ENCODE measurements at regions not wholly inside any gene's neighbourhood (a gene's known extent, or its start where the extent isn't known, plus 50 kb on each side); places are given as distances from the start of the nearest gene placed in this dataset.

- RAD21 ChIA-PET (ENCODE audit: low non-redundant PET in 1 of 2, low total read pairs in 2 of 2, uncharacterized antibody in 2 of 2, unreplicated experiment in 2 of 2): no interaction called here
These were observed 86.6 kb upstream of the C1orf87 start for GRCh38 chr1:60160141-60160540.

More at GRCh38 chr1:60160141-60160540, 86.6 kb upstream of the C1orf87 start:
- no peaks in the 10 kb centered on the region for H3K79me2 ChIP-seq (ENCODE audit: insufficient read depth, low read length)
- no peak overlapping the region for H3K4me2 ChIP-seq (ENCODE audit: low read length)
- H2AFZ ChIP-seq (ENCODE audit: low read depth, low read length, poor library complexity, severe bottlenecking): no peak overlapping the region
- H3K27me3 ChIP-seq (ENCODE audit: insufficient read depth, low read length): peaks cover 8% of the 10 kb centered on the region
- no peak overlapping the region for H3K9ac ChIP-seq (ENCODE audit: low read length)
- no peak overlapping the region for H3K4me3 ChIP-seq (replicated peaks in 1 of 2; ENCODE audit: low read depth in 1 of 2, low read length in 2 of 2)
- H3K9me3 ChIP-seq (ENCODE audit: control insufficient read depth in 1 of 2, insufficient read depth in 1 of 2, low read depth in 1 of 2, low read length in 2 of 2): no peaks in the 10 kb centered on the region
- ATAC-seq (no peak), DNase-seq (ENCODE audit: low read depth, low spot score) (no peak)
- POLR2A ChIA-PET: no interaction called here
- TF ChIP-seq ZBTB33 (IDR thresholded peaks at IDR 0.05; ENCODE audit: extremely low read depth, insufficient replicate concordance, low read length) (no peak), POLR2AphosphoS5 (IDR thresholded peaks at IDR 0.05; ENCODE audit: low read depth, low read length) (no peak), ELF1 (IDR thresholded peaks at IDR 0.05; ENCODE audit: borderline replicate concordance, low read depth) (no peak), YY1 (IDR thresholded peaks at IDR 0.05; ENCODE audit: extremely low read depth, insufficient replicate concordance, low read depth, low read length) (no peak), CTCF (IDR thresholded peaks at IDR 0.05 in 2 of 3, conservative IDR thresholded peaks at IDR 0.05 in 1 of 3; ENCODE audit: borderline replicate concordance in 1 of 3, insufficient read depth in 1 of 3, low read depth in 2 of 3, low read length in 2 of 3) (no peak), RAD21 (IDR thresholded peaks at IDR 0.05; ENCODE audit: low read depth) (no peak), SRF (IDR thresholded peaks at IDR 0.05; ENCODE audit: low read depth) (no peak), EZH2phosphoT487 (IDR thresholded peaks at IDR 0.05; ENCODE audit: borderline replicate concordance) (no peak), JUND (IDR thresholded peaks at IDR 0.05) (no peak), POLR2A (IDR thresholded peaks at IDR 0.05; ENCODE audit: borderline replicate concordance, extremely low read depth, insufficient read depth, insufficient read length) (no peak), ATF3 (IDR thresholded peaks at IDR 0.05) (no peak), SP1 (IDR thresholded peaks at IDR 0.05; ENCODE audit: low read depth) (no peak), ZNF274 (IDR thresholded peaks at IDR 0.05; ENCODE audit: low read depth, low read length) (no peak), REST (IDR thresholded peaks at IDR 0.05; ENCODE audit: low read depth) (no peak), CBX3 (IDR thresholded peaks at IDR 0.05; ENCODE audit: low read depth) (no peak), EZH2 (IDR thresholded peaks at IDR 0.05) (no peak)
- no peak overlapping the region for H3K27ac ChIP-seq (ENCODE audit: low read depth, low read length)
- no TSS peak for BruUV-seq (replicated peaks)
- intact Hi-C loops (cut with micrococcal nuclease): loop anchor here (10.0 kb wide), 1 partner anchor 1915 kb away; no protein-coding TSS in a partner anchor
- H3K9me2 ChIP-seq (ENCODE audit: insufficient read depth): no peaks in the 10 kb centered on the region
- no peaks in the 10 kb centered on the region for H4K20me1 ChIP-seq (ENCODE audit: insufficient read depth)
- H3K4me1 ChIP-seq (ENCODE audit: control insufficient read depth in 1 of 2, insufficient read depth in 2 of 2, low read length in 2 of 2): no peaks in the 10 kb centered on the region
- H3K36me3 ChIP-seq (ENCODE audit: control insufficient read depth in 1 of 2, insufficient read depth in 2 of 2, low read length in 2 of 2): no peaks in the 10 kb centered on the region
- CTCF ChIA-PET: no interaction called here

Data from HCT116 (cell line).